Fibroblast of skin of right biceps (primary cell): ENCODE measurements at regions not wholly inside any gene's neighbourhood (a gene's known extent, or its start where the extent isn't known, plus 50 kb on each side); places are given as distances from the start of the nearest gene placed in this dataset.
"Not testable (repeated sequence)": the region's sequence is repeated elsewhere in the genome, so short reads cannot be mapped to it uniquely, and the experiment has no call there.

Experiments
- DNase-seq: peaks from one replicate; pipeline ENCODE4 v3.0.0-alpha.2; 2013

DNA sequence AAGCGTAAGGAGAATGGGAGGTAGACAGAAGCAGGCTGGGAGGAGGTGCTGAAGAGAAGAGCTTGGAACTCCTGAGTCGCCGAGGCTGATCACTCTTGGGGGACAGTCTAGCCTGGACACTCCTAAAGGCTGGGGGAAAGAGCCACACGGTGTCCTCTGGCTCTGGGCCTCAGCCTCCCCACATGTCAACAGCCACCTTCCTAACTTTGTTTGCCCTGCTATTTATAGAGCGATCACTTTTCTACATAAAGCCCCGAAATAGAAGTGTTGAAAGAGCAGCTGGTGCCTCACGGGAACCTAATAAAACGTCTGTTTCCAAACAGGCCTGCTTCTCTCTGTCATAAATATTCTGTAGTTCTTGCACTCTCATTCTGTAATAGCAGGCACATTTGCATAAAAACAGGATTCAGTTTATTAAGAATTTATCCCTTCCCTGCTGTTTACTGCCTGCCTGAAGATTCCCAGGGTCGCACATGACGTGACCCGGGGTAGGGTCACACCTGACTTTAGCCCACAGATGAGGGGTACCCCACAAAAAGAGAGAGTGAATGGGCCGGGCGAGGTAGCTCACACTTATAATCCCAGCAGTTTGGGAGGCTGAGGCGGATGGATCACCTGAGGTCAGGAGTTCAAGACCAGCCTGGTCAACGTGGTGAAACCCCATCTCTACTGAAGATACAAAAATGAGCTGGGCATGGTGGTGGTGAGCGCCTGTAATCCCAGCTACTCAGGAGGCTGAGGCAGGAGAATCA lies 212.5 kb downstream of the TOMM20 start:
- no peak for DNase-seq

DNA sequence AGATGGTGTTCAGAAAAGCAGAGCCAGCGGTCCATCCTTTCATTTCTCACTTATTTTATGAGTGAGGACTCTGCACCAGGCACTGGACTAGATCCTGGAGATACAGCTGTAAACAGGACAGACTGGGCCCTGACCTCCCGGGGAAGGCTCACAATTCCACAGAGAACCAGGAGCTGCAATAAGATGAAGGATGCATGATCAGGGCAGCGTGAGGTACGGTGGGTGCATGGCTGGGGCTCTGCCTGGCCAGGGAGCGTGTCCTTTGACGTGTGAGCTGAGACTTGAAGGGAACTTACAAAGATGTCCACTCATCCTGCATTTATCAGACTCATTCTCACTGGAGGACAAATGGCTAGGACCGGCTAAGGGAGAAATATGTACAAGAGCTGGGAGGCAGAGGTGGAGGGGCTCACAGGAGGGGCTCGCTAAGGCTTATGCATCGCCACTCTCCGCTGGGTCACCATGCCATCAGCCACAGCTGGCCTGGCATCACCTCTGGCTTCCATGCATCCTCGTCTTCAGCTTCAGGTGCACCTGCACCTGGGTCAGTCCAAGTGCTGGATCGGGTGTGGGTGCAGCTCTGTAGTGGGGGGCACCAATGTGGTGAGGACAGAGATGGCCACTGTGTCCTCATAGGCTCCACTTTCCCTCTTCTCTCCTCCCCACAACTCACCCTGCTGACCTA lies 213.9 kb downstream of the TOMM20 start:
- DNase-seq: no peak

- no peak for DNase-seq
Measured at GRCh38 chr1:234913771-234914170, 214.9 kb downstream of the TOMM20 start.

GRCh38 chr1:234913278-234913649 lies 215.4 kb downstream of the TOMM20 start:
- no peak for DNase-seq

- DNase-seq: no peak
Measured at GRCh38 chr1:234912548-234913277, 215.9 kb downstream of the TOMM20 start.

GRCh38 chr1:234911787-234912186 lies 216.8 kb downstream of the TOMM20 start:
- DNase-seq: no peak

DNA sequence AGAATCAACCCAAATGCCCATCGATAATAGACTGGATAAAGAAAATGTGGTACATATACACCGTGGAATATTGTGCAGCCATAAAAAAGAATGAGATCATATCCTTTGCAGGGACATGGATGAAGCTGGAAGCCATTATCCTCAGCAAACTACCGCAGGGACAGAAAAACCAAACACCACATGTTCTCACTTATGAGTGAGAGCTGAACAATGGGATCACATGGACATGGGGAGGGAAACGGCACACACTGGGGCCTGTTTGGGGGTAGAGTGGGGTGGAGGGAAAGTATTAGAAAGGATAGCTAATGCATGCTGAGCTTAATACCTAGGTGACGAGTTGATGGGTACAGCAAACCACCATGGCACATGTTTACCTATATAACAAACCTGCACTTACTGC lies 217.5 kb downstream of the TOMM20 start:
- not testable (repeated sequence) for DNase-seq

GRCh38 chr1:234909851-234910250 lies 218.8 kb downstream of the TOMM20 start:
- no peak for DNase-seq

GRCh38 chr1:234909307-234909810 lies 219.3 kb downstream of the TOMM20 start:
- no peak for DNase-seq

- DNase-seq: no peak
Measured at GRCh38 chr1:234908571-234908970, 220.1 kb downstream of the TOMM20 start.

DNA sequence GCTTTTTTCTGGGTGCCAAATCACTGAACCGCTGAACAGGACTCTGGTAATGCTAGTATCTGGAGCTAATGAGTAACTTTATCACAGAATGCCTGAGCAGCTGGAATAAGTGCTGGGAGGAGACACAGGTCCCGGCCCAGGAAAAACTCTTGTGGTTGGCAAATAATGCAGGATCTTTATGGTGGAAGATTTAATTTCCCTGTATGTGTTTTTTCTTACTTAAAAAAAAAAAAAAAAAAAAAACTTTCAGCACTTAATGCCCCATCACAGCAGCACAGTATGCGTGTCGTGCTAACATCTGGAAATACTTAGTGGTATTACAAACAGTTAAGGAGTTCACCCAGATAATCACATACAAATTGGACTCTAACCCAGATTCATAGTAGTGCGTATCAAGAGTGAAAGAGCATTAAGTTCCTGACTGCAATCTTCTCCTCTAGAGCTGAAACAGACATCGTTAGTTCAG lies 220.7 kb downstream of the TOMM20 start:
- DNase-seq: peak; percentile 90

GRCh38 chr1:234907208-234907939 lies 221.3 kb downstream of the TOMM20 start:
- DNase-seq: no peak

GRCh38 chr1:234906654-234907053 lies 222.0 kb downstream of the TOMM20 start:
- no peak for DNase-seq

- DNase-seq: no peak
Measured at GRCh38 chr1:234902774-234903547, 225.7 kb downstream of the TOMM20 start.

GRCh38 chr1:234901491-234902049 lies 227.1 kb downstream of the TOMM20 start:
- peak; percentile 47 for DNase-seq

DNA sequence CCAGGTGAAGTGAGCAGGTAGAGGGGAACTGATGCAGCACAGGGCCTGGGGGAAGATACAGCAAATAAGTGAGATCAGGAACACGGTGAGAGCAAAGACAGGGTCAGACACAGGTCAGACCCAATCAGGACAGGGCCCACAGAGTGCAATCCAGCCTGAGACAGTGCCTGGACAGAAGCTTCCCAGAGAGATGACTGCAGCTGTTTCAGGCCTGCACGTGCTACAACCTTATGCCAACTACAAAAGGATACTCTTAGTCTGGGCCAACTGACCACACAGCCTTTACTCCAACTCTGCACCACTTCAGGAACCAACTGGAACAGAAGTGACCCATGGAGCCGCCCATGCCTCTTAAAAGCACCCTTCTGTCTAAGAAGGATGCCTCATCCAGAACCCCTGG lies 228.0 kb downstream of the TOMM20 start:
- DNase-seq: no peak

GRCh38 chr1:234899730-234900072 lies 228.9 kb downstream of the TOMM20 start:
- DNase-seq: no peak

DNA sequence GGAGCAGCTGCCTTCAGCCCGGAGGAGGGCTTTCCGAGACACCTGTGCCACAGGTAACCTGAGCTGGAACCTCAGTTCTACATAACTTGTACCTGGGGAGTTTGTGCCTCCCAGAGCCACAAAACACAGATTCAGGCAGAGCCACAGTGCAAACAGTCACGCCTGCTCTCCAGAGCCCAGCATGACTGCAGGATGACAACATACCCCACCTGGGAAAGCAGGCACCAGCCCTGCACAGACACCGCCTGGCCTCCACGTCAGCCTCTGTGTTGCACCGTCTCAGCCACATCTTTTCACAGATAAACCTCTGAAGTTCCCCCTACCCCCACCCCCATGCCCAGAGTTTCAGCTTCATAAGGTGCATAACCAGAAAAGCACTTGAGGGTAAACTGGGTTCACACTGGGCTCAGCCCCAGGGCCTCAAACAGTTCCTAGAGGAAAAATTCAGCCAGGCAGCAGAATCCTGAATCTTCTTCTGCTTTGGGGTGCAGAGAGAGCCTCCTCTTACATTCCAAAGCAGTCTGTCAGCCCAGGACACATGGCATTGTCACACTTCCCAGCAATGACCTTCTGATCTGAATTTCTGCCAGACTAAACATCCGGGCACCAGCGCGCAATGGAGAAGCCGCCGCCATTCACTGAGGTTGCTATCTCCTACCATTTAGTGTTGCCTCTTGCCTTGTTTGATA lies 229.5 kb downstream of the TOMM20 start:
- DNase-seq: peak; percentile 63

- DNase-seq: no peak
Measured at GRCh38 chr1:234898455-234899033, 230.1 kb downstream of the TOMM20 start.

- DNase-seq: no peak
Measured at GRCh38 chr1:234897754-234898454, 230.7 kb downstream of the TOMM20 start.
